ENCODE measurements at regions not wholly inside any gene's neighbourhood (a gene's known extent, or its start where the extent isn't known, plus 50 kb on each side); places are given as distances from the start of the nearest gene placed in this dataset.

- peak; percentile 33 to 36 for DNase-seq (ENCODE audit: low read depth in 1 of 2, low spot score in 1 of 2)
These were observed 136.5 kb upstream of the MYL2 start for GRCh38 chr12:111056618-111057521.

DNA sequence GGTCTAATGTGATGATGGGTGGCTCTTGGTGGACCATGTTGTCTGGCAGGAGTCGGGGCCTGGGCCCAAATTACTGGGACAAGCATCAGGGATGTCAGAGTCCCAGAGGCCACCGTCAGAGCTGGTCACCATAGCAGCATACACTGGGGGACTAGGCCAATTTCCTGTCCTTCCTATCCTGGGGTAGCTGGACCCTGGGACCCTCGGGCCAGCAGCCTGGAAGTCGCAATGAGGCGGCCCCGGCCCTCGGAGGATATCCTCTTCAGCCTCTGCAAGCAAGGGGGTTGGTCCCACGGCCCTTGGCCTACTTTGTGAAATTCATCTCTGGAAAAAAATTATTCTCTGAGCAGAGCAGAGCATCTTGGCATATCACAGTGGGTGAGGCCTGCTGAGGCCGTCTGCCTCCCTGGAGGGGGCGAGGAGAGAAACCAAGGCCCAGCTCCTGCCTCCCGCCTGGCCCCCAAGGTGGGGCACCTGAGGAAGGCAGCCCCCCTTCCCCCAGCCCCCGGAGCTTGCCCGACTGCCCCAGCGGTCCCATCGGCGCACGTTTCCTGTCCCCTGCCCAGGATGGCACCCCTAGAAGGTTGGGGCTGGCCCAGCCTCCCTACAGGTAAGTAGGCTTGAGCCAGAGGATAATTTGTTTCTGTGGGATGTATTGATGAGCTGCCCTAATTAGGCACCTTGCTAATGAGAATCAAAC, 135.0 kb upstream of the MYL2 start:
- no peak for DNase-seq (ENCODE audit: low read depth in 1 of 2, low spot score in 1 of 2)

- DNase-seq (ENCODE audit: low read depth in 1 of 2, low spot score in 1 of 2) = no peak
These were observed 128.6 kb upstream of the MYL2 start for GRCh38 chr12:111048991-111049390.

- DNase-seq (ENCODE audit: low read depth in 1 of 2, low spot score in 1 of 2) = no peak
These were observed 126.5 kb upstream of the MYL2 start for GRCh38 chr12:111046896-111047295.

- no peak for DNase-seq (ENCODE audit: low read depth in 1 of 2, low spot score in 1 of 2)
These were observed 125.6 kb upstream of the MYL2 start for GRCh38 chr12:111045941-111046340.

DNA sequence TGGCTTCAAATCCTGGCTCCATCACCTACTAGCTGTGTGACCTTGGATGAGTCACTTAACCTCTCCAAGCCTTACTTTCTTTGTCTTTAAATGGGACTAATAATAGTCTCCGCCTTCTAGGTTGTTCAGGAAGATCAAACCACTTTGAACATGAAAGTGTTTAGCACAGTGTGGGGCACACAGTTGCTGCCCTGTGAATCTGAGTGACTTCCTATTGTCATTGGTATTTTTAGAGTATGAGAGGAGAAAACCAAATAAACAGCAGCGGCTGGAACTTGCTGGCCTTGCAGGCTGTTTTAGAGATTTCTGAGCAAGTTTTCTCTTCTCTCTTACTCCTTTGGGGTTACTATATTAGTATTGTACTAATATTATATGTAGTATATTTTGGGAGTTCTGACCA, 120.7 kb upstream of the MYL2 start:
- no peak for DNase-seq (ENCODE audit: low read depth in 1 of 2, low spot score in 1 of 2)

DNA sequence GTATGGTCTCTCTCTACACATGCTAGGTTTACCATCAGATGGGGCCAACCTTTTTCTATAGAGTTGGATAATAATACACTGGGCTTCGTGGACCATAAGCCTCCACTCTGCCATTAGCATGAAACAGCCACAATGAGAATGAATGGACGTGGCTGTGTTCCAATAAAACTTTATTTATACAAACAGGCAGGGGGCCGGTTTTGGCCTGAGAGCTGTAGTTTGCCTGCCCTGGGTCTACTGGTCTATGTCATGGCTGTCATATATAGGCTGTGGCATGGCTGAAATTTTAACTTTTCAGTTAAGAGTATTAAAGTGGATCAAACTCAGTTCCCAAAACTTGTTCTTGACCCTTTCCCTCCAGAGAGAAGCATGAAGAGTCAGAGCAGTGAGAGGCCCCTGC, 120.3 kb upstream of the MYL2 start:
- DNase-seq (ENCODE audit: low read depth in 1 of 2, low spot score in 1 of 2) = no peak

GRCh38 chr12:111038941-111039340, 118.6 kb upstream of the MYL2 start:
- DNase-seq (ENCODE audit: low read depth in 1 of 2, low spot score in 1 of 2) = no peak

GRCh38 chr12:111038077-111038476, 117.7 kb upstream of the MYL2 start:
- DNase-seq (ENCODE audit: low read depth in 1 of 2, low spot score in 1 of 2) = no peak

DNA sequence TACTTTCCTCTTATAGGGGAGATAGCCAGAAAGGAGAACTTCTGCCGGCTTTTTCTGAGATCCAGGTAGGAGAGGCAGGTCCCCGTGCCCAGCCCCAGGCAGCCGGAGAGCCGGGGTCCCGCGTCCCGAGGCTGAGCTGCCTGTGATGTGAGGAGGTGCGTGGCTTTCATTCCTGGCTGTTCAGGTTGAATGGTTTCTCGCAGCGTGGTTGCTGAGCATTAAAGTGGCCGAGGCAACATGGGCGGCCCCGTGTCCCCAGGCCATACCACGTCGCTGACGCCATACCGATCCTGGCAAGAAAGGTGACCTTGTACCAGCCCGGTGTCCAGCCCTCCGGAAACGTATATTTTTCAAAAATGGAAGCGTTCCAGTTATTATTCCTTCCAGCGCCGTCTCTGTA, 116.7 kb upstream of the MYL2 start:
- DNase-seq (ENCODE audit: low read depth in 1 of 2, low spot score in 1 of 2) = no peak

DNA sequence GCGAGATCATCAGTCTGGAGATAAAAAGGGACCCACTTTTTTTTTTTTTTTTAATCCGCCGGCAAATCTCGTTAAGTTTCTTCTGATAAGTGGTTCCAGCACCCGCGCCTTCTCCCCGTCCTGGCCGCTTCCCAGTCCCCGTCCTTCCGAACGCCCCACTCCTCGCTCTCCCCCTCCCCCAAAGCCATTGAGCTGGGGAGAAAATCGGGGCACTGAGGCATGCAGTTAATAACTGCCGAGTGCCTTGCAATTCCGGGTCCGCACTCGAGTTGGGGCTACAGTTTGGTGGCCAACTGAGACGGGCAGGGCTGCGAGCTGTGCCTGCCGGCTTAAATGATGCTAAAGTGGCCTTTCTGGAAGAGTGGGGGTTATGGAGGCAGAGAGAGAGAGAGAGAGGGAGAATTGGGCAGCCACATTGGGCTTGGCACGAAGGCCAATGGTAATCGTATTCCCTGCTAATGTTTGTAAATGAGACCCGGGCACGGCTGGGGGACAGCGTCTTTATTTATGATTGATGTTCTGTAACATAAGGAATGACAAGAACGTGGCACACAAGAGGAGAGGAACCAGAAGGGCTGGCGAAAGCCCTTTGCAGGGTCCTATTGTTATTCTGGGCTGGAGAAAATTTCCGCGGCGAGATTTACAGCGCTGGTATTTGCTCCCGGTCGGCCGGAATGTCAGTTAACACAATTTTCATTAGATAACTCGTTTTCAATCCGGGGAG, 115.4 kb upstream of the MYL2 start:
- DNase-seq (ENCODE audit: low read depth in 1 of 2, low spot score in 1 of 2) = no peak

GRCh38 chr12:111034886-111035577, 114.7 kb upstream of the MYL2 start:
- DNase-seq (ENCODE audit: low read depth in 1 of 2, low spot score in 1 of 2) = no peak

DNA sequence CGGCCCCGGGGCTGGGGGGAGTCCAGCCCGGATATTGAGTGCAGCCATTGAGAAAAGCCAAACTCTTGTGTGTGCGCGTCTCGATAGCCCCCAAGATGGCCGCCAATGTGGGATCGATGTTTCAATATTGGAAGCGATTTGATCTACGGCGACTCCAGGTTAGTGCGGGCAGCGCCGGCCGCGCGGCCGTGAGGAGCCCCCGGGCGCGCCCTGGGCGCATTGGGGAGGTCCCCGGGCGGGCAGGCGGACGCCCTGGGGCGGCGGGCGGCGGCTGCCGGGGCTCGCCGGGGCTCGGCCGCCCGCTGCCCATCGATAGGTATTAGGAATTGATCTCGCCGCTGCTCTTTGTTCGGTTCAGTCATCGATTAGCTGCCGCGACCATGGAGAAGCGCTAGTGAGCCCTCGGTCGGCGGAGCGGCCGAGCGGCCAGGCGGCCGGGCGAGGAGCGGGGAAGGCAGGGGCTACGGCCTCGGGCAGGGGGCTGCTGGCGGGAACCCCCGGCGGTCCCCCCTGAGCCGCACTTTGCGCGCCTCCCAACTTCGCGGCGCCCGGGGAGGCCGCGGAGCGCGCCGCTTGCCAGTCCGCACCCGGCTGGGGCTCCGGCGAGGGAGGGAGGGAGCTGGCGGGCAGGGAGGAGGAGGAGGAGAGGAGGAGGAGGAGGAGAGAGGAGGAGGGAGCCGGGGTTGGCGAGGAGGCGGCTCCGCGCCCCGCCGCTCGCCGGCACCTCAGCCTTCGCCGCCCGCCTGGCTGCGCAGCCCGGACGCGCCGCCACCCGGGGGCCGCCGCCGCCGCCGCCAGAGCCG, 113.9 kb upstream of the MYL2 start, which contains the start of gene CUX2:
Gene CUX2 (plus strand): TSS at position 83 of the 803 bp plus-strand sequence.
- no peak for DNase-seq (ENCODE audit: low read depth in 1 of 2, low spot score in 1 of 2)

DNA sequence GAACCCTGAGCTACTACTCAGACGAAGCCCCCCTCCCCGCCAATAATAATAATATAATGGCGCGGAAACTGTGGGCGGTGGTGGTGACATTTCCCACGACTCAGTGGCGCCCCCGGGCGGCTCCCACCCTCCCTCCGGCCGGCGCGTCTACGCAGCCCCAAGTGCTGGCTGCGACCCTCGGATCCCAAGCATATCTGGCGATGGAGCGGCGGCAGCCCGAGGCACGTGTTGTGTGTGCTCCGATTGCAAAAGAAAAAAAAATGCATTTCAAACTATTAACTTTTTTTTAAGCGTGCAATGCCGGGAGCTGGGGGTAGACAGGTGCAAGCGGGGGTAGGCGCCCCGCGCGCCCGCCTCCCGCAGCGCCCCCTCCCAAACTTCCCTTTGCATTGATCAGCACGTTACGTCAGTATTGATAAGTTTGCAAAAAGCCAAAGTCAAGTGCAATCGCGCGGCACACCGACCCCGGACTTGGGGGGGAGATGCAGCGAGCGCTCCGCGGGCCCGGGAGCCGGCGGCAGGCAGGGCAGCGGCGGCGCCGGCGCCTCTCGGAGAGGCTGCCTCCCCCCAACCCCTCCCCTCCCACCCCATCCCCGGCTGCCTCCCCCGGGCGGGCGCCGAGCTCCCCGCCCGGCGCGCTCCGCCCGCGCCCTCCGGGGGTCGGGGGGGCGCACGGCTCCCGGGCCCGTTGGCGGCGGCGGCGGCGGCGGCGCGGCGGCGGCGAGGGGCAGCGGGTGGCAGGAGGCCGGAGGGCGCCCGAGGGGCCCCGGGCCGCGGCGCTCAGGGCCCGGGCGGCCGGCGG, 113.1 kb upstream of the MYL2 start:
- no peak for DNase-seq (ENCODE audit: low read depth in 1 of 2, low spot score in 1 of 2)

- DNase-seq (ENCODE audit: low read depth in 1 of 2, low spot score in 1 of 2) = no peak
These were observed 112.2 kb upstream of the MYL2 start for GRCh38 chr12:111032591-111032919.

DNA sequence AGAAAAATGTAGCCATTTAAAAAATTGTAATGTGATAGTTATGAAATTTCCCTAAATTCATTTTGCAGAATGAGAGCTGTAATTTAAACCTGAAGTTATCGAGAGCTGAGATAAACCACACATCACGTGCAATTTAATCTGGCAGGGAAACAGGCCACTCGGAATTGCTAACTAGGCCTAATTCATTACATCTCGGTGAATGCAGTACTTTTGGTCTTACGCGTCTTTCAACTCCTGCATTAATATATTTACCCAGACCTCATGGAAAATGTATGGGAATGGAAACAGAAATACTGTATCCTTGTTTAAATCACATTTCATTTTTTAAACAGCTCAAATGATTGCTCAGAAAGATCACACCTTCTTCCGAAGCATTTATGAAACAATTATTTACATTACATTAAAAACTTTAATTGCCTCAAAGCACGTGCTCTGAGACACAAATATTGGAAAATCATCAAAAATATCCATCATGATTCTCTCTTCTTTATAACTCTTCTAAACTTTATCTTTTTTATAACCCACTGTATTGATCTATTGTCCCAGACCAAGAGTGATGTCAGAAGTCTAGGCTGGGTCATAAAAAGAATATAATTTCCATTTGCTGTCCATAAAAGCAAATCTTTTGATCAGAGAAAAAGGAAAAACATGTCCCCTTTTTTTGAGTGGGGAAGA, 111.7 kb upstream of the MYL2 start:
- no peak for DNase-seq (ENCODE audit: low read depth in 1 of 2, low spot score in 1 of 2)

- DNase-seq (ENCODE audit: low read depth in 1 of 2, low spot score in 1 of 2) = no peak
These were observed 110.4 kb upstream of the MYL2 start for GRCh38 chr12:111030800-111031199.

DNA sequence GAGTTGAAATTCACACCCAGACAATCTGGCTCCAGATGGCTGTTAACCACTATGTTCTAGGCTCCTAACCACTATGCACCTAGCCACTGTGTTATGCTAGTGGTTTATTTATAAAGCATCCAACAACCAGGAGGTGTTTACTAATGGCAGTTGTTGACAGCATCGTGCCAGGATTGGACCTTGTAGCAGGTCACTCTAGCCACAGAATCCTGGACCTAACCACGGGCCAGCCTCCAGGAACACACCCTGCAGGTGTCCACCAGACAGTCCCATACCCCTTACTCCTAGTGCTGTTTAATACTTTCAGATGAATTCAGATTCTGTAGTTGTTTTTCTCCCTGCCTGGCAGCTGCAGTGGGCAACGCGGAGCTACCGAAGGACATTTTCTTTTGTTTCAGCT, 109.4 kb upstream of the MYL2 start:
- no peak for DNase-seq (ENCODE audit: low read depth in 1 of 2, low spot score in 1 of 2)

DNA sequence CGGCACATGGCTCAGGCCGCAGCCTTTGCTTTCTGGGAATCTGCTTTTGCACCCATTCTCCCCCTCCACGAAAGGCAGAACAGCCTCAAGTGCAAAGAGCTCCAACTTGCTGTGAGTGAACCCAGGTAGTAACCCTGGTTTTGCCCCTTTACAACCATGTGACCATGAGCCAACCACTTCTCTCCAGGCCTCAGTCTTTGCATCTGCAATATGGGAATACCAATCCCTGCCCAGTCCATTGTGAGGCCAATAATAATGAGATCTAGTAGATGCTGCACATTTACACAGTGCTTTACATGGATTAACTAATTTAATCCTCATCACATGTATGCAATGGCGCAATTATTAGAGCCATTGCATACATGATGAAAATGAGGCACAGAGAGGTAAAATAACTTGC, 108.9 kb upstream of the MYL2 start:
- DNase-seq (ENCODE audit: low read depth in 1 of 2, low spot score in 1 of 2) = no peak
